GM18520 (cell line): ENCODE measurements at regions not wholly inside any gene's neighbourhood (a gene's known extent, or its start where the extent isn't known, plus 50 kb on each side); places are given as distances from the start of the nearest gene placed in this dataset.

Experiments used
- ATAC-seq: cut with Tn5 transposase; IDR thresholded peaks from one replicate; pipeline ENCODE4 v1.9.1; 2021; ENCODE audit not compliant: unreplicated experiment

DNA sequence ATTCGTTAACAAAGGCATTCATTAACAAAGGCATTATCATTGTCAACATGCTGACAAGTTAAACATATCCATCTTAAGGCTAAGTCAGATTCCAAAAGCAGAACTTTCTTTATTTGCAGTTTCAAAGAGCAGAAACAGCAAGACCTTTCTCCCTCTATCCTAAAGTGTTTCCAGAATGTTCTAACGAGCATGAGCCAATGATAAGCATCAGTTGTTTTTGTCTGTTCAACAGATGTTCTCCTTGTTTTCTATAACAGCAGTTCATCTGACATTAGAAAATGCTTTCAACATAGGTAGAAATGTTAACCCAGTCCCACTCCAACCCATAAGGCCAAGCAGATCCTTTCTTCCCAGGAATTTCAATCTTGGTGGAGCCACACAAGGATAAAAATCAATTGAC lies 77.6 kb upstream of the POMGNT2 start:
- no peak for ATAC-seq

DNA sequence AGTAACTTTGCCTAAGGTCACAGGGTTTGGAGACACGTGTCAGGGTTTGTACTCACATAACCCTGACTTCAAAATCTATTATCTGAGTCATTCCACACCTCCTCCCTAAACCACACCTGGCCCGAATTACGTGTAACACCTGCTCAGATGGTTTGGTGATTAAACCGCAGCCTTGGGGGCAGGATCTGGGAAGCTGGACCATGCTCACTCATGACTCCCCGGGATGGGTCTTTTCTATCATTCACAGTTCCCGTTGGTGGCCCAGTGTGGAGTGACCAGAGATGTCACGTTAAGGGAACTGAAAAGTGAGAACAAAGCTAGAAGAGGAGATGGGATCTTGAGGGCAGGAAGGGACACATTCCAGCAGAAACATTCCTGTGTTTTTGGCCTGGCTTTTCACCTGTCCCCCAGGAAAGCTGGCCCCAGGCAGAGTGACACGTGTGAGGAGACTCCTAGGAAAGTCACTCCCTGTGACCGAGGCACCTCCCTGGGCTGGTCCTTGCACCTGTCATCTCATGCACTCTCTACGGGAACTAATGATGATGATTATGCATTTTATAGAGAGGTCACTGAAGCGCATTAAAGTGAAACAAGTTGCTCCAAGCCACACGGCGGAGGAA lies 75.4 kb upstream of the POMGNT2 start:
- peak; percentile 54 for ATAC-seq

DNA sequence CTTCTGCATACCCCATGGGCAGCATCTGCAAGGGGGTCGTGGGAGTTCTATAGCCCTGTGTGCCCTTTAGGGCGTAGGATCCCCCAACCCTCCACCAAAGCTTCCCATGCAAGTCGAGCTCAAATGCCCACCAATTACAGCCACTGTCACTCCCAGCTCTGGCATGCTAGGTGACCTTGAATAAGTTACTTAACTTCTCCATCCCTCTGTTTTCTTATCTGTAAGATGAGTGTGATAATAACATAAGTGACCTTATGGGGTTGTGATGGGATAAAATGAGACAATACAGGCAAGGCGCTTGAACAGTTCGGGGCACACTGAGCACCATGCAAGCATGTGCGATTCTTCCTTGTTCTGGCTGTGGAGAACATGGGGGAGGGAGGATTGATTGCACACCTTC lies 74.8 kb upstream of the POMGNT2 start:
- no peak for ATAC-seq

DNA sequence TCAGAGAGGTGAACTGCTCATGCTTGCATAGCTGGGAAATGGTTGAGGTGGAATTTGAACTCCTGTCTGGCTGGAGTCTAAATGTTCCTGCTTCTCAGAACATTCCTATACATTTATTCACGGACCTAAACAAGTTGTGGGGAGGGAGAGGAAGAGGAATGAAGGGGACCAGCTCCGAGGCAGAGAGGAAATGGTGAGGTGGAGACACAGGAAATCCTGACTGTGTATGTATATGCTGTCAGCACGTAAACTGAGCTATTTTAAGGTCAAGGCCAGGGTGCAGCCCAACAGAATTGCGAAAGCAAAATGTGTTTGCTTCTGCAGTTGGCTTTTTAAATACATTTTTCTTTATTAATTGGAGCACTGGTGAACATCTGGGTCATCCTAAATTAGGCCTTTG lies 74.1 kb upstream of the POMGNT2 start:
- no peak for ATAC-seq

DNA sequence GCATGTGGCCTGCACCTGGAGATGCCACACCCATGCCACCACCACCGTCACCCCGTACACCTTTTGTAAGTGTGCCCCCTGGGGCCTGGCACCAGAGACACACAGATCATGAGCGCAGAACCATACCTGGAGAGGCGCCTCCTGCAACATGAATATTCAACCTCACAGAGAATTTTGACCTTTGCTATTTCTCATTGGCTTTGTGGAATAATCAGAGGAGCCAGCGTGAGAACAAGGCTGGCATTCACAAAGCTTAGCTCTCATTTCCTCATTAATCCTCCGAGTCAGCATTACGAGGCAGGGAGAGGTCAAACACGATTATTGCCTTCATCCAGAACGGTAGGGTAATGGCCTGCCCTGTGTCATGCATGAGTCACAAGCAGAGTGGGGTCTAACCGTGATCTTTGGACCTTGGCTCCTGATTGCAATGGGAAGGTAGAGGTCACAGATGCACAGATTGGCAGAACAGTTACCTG lies 73.0 kb upstream of the POMGNT2 start:
- no peak for ATAC-seq

DNA sequence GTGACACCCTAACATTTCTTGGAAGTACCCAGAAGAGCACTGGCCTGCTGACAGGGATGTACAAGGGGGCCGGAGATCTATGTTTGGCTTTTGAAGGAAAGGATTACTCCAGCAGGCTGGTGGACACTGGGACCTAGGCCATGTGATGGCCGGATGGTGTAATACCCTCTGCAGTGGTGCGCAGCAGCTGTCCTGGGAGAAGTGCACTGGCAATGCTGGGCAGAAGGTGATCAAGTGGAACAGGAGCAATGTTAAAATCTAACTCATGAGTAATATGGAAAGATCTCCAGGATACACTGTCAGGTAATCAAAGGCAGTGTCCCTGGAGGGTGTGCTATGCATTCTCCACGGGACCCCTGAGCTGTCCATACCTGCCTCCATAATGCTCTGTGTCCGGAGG lies 71.2 kb upstream of the POMGNT2 start:
- no peak for ATAC-seq

DNA sequence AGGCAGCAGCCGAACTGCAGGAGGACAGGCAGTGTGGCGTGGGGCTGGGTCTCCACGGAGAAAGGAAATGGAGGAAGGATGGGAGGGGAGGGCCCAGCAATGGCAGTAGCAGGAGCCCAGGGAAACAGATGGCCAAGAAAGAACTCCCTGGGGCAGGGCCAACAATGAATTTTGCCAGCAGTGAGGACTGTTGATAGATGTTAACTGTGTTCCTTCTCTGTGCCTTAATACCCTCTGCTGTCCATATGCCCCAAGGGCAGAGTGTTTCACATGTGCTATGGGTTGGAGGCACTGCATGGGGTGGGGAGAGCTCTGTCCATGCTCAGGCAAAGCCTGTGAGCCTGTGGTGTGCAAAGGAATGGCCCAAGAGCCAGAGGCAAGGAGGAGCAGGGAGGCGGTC lies 70.8 kb upstream of the POMGNT2 start:
- ATAC-seq = no peak

DNA sequence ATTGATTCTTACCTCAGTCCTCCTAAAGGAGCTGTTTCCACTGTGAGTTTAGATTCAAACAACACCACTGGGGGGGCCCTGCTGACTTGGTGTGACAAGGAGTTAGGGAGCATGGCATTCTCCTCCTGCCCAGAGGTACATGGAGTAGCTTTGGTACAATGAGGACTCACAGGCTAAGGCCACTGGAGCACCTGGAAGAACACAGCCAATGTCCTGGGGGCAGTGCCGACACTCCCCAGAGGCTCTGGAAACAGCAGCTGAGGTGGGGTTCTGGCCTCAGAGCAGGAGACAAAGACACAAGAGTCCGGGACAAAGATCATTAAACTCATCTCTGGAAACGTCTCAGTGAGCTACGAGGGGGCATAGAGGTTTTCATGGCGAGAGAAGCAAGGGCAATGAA lies 69.7 kb upstream of the POMGNT2 start:
- no peak for ATAC-seq

DNA sequence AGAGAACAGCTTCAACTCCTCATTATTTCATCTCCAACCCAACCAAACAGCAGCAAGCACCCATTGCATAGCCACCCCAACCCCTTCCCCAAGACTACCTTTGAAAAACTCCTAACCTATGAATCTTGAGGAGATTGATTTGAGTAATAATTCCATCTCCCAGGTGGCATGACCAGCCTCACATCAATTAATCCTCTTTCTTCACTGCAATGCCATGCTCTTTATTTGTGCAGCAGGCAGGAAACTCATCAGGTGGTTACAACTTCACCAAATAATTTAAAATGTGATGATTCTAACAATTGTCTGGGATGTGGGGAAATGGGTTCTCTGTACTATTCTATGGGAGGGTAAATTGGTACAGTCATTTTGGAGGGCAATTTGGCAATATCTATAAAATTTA lies 68.1 kb upstream of the POMGNT2 start:
- ATAC-seq = no peak

DNA sequence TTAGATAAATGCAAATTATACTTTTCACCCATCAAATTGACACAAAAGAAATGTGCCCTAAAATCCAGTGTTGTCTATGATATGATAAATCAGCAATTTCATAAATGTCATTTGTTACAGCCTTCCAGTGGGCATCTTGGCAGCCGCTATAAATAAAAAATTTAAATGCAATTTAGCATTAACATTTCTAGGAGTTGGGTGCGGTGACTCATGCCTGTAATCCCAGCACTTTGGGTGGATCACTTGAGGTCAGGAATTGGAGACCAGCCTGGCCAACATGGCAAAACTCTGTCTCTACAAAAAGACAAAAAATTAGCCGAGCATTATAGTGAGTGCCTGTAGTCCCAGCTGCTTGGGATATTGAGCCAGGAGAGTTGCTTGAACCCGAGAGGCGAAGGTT lies 65.9 kb upstream of the POMGNT2 start:
- ATAC-seq = no peak

DNA sequence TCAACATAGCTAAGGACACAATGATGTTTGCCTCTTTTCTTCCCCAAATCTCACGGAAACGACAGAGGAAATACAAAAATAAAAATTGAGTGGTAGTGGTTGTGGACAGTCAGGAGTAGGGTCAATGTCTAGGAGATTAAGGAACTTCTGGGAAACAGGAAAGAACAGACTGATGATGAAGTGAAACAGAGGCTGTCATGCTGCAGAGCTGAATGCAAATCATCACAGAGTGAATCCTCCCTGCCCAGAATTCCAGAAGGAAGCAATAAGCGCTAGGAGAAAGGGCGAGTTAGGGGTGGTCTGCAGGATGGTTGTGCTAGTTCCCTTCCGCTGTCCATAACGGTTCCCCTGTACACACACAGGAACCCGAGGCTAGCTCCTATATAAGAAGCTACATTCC lies 64.7 kb upstream of the POMGNT2 start:
- ATAC-seq = no peak

DNA sequence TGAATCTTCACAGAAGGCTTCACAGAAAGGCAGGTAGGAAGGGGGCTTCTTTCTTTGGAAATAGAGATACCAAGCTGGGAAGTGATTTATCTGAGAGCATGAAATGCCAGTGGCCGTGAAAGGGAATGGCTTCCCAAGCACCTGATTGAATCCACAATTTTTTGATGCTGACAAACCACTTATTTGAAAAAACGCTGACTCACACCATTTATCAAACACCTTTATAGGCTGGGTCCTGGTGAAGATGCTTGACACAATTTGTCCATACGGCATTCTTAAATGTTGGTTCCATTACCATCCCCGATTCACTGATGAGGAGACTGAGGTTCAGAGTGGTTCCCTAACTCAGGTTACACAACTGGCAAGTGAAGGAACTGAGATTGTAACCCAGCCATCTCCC lies 64.1 kb upstream of the POMGNT2 start:
- ATAC-seq = no peak

DNA sequence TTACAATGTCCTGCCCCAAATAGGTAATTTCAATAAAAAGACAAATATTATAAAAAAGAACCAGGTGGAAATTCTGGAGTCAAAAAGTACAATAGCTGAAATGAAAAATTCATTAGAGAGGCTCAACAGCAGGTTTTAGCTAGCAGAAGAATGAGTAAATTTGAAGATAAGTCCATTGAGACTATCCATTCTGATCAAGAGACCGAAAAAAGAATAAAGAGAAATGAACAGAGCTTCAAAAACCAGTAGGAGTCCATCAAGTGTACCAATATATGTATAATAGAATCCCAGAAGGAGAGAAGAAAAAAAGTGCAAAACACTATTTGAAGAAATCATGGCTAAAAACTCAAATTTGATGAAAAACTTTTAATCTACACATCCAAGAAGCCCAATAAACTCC lies 60.5 kb upstream of the POMGNT2 start:
- ATAC-seq = no peak

DNA sequence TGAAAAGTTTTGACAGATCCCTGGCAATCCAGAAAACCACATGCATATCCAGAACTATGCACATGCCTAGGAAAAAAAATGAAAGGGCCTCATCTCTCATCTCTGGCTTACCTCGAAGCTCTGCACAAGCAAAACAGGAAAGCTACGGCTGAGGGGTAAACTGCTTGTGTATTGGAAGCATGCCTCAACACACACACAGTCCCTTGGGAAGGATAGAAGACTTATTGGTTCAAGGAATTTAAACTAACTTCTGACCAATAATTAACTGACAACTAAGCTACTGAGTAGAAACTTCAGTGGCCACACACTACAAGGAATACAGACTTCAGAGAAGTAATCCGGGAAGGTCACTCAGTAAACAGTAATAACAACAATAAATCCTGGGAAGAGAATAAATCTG lies 59.9 kb upstream of the POMGNT2 start:
- no peak for ATAC-seq

DNA sequence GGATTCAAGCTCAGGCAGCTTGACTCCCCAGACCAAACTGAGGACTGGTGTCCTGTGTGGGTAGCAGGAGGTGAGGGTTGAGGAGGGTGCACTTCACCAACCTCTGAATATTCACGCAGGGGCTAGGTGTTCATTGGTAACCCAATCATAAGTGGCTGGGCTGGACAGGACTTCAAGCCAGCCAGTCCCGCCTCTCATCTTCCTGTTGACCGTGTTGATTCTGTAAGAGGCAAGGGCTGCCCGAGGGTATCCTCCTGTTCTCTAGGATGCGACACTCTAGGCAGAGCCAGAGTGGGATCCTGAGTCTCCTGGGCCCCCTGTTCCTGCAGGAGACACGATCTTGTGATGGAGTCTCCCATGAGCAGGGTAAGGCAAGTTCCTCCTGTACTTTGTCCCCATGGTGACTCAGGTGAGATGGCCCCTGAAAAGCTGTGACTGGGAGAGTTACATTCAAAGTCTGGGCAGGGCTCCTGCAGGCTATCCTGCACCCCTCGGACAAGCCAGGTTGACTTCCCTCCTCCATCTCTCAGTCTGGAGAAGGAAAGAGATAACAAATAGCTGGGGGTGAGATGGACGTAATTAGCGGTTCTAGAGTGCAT lies 58.1 kb upstream of the POMGNT2 start:
- no peak for ATAC-seq

DNA sequence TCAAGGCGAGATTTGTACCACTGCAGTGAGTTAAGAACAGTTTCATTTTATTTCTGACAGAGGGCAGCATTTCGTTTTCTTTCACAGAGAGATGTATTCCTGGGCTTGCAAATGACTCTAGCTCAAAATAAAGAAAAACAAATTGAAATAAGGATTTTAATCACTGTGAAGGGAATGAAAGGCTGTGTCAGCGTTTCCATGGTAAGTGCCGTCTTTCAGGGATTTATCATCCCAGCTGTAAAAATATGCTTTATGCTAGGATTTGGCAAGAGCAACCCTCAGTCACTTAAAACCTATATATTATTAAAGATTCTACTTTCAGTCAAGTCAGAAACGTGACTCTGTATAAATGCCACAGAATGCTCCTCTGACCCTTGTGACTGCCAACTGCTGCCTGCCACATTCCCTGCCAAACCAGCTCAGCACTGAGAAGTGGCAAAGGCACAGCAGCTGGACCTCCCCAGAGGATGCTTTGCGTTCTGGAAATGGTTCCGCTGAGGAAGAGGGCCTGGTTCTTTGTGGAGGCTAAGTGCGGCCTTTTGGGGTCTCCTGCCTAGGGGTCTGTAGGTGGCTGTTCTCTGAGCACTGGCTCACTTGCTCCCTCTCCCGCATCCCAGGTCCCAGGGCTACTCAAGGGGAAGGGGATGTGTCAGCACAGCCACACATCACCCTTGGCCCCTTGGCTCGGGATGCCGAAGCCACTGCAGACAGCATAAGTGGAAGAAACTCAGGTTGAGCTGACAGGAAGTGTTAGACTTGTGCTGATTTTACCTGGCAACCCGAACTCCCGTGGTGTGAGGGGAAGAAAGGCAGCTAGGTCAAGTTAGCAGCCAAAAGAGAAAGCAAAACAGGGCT lies 56.6 kb upstream of the POMGNT2 start:
- no peak for ATAC-seq

DNA sequence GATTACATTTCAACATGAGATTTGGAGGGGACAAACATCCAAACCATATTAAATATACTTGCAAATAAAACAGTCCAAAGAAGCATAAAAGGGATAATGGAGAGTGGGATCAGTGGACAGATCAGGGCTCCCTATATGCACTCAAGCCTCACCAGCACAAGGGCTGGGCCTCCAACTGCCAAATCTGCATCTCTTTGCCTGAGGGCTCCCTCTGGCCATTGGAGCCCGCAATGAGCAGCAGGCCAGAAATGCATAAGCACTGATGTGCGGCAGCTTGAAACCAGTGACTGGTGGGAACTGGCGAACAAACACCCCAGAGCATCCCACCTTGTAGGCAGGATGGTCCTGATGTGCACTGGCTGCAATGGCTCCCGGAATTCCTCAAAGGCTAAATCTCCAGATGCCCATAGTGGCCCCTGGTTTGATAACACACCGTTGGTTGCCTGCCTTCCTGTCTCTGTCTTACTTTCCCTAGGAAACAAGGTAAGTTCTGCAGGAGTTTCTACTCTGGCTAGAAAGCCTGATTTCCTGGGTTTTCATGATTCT lies 55.9 kb upstream of the POMGNT2 start:
- no peak for ATAC-seq

DNA sequence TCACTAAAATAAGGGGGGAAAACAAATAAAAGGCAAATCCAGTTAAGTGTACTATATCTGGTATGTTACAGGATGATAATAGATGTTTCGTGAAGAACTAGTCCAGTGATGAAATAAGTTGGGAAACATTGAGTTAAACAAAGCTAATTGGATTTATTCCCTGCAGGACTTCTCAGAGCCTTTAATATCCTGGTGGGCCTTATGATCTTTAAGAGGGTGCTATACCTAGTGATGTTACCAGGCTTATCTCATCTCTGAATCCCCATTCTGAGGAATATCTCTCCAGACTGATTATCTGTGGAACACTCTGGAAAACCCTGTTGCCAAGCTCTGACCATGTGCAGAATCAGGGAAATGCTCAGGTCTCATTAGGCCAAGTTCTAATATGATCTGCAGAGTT lies 54.8 kb upstream of the POMGNT2 start:
- ATAC-seq = no peak

DNA sequence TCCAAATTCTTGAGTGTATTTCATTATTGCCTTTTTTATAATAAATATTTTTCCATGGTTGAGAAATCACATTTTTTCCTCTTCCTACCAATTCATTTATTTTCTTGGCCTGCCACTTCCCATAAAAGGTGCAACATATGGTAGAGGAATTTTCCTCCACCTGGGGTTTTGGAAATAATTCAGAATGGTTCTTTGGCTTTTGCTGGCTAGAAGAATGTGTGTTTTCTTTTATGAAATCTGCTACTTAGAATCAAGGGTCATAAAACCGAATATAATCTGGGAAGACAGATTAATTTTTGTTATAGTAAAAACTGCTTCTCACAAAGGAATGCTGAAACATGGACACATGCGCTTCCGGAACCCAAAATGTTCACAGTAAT lies 54.0 kb upstream of the POMGNT2 start:
- no peak for ATAC-seq

DNA sequence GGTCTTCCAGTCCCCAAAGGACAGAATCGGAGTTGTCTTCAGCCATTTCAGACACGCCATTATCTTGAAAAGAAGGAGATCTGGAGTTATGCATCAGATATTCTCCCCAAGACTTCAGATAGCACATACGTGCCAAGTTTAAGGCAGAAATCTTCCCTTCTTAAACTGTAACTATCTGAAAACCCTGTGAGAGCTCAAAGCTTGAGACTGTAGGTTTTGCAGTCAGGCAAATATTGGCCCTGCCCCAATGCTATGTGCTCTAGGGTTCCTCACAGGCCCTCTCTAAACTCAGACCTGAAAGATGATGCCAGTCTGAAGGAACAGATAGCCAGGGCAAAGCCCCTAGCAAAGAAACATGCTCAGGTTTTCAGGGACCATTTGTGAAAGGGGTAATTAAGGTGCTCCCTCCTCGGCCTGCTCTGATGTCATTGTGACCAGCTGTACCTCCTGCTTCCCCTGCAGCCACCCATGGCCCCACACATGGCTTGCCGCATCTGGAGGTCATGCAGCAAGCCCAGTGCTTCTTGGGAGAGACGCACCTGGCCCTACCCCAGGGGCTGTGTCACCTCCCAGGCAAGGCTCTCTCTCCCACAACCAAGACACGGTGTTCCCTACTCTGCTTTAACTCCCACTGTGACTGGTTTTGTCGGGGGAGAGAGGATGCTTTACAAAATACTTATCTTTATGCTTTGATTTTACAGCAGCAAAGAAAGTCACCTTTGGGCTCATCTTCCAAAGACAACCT lies 53.4 kb upstream of the POMGNT2 start:
- ATAC-seq = no peak

DNA sequence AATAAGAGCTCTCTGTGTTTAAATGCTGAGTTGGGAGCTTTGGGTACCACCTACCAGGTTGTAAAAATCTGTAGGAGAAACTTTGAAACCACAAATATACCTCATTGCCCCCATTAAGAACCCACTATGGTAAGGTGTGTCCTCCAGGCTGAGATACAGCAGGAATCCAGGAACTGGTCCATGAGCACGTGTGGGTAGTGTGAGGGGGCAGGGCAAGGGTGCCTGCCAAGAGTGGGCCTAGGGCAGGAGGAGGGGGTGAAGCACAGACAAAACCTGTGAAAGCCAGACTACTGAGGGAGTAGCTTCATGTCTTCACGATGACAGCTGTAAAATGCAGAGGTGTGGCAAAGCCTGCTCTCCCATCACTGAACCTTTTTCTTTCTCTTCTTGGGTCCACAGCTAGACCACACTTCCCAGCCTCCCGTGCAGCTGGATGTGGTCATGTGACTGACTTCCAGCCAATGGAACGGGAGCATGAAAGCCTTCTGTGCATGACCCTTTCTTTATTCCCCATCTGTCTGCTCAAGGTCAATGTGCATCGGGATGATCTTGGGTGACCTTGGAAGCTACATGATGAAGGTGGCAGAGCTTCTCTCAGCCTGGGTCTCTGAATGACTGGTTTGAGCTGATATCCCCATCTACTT lies 51.1 kb upstream of the POMGNT2 start:
- ATAC-seq = no peak
